SK-N-SH (cell line): ENCODE measurements at regions not wholly inside any gene's neighbourhood (a gene's known extent, or its start where the extent isn't known, plus 50 kb on each side); places are given as distances from the start of the nearest gene placed in this dataset.

Experiments used
- CTCF ChIA-PET: fragments of 300-600, 350-600 bp; formaldehyde crosslinking; extraction: SDS; loops from one replicate; lab custom pipeline; 2021; lab: Yijun Ruan, JAX
- POLR2A ChIA-PET: fragments of 350-600 bp; sonication (Branson Sonifier 250); formaldehyde crosslinking; extraction: SDS; loops from one replicate; lab custom pipeline; 2020; ENCODE audit warnings: antibody characterized with exemption, inconsistent platforms; lab: Yijun Ruan, JAX
- DNase-seq: peaks from one replicate; pipeline ENCODE4 v3.0.0; 2012
- H2AFZ ChIP-seq: fragments of 200-600 bp; sonication (generic); 2 replicates; pipeline ENCODE4 v1.8.1; 2016; ENCODE audit warnings: antibody characterized with exemption, mild to moderate bottlenecking, low read depth
- H3F3A ChIP-seq: fragments of 200-600 bp; sonication (generic); replicated peaks from 2 replicates; pipeline ENCODE3; 2016; ENCODE audit warnings: antibody characterized with exemption, mild to moderate bottlenecking; ENCODE audit not compliant: insufficient read depth
- H3K27ac ChIP-seq, 2 experiments: fragments of 200-500 bp in 1 of 2; fragments of 200-600 bp in 1 of 2; sonication (Bioruptor generic) in 1 of 2; sonication (generic), shearing (Covaris generic) in 1 of 2; 2 replicates each; pipeline versions ENCODE4 v1.5.1 to v1.6.1; 2014 to 2016; ENCODE audit warnings: low read depth in 2 of 2, inconsistent platforms in 1 of 2, low read length in 1 of 2, mild to moderate bottlenecking in 1 of 2, mixed read lengths in 1 of 2
- H3K27me3 ChIP-seq: fragments of 200-600 bp; sonication (generic), shearing (Covaris generic); 2 replicates; pipeline ENCODE4 v1.6.1; 2016; ENCODE audit warnings: mixed run types; ENCODE audit not compliant: insufficient read depth
- H3K36me3 ChIP-seq, 2 experiments: fragments of 200-500 bp in 1 of 2; fragments of 200-600 bp in 1 of 2; sonication (Bioruptor generic) in 1 of 2; sonication (generic) in 1 of 2; replicated peaks in 1 of 2; 2 replicates each; pipeline versions ENCODE3 to v1.5.1; 2014 to 2016; ENCODE audit warnings: low read length in 1 of 2, mild to moderate bottlenecking in 1 of 2; ENCODE audit not compliant: insufficient read depth in 2 of 2, control insufficient read depth in 1 of 2
- H3K4me1 ChIP-seq, 2 experiments: fragments of 200-500 bp in 1 of 2; fragments of 200-600 bp in 1 of 2; sonication (Bioruptor generic) in 1 of 2; sonication (generic), shearing (Covaris generic) in 1 of 2; 2 replicates each; pipeline versions ENCODE4 v1.5.1 to v1.6.1; 2014 to 2016; ENCODE audit warnings: low read depth in 1 of 2, low read length in 1 of 2, mixed run types in 1 of 2; ENCODE audit not compliant: insufficient read depth in 2 of 2, control insufficient read depth in 1 of 2
- H3K4me2 ChIP-seq: fragments of 200-600 bp; sonication (generic), shearing (Covaris generic); 2 replicates; pipeline ENCODE4 v1.6.1; 2017; ENCODE audit warnings: mixed run types
- H3K4me3 ChIP-seq, 2 experiments: fragments of 200-500 bp in 1 of 2; fragments of 200-600 bp in 1 of 2; sonication (Bioruptor generic) in 1 of 2; sonication (generic), shearing (Covaris generic) in 1 of 2; 2 replicates each; pipeline versions ENCODE4 v1.5.1 to v1.8.1; 2014 to 2016; ENCODE audit warnings: low read depth in 2 of 2, inconsistent platforms in 1 of 2, low read length in 1 of 2, mild to moderate bottlenecking in 1 of 2, mixed read lengths in 1 of 2, moderate library complexity in 1 of 2
- H3K79me2 ChIP-seq: fragments of 200-600 bp; sonication (generic); 2 replicates; pipeline ENCODE4 v1.8.1; 2017; ENCODE audit warnings: mild to moderate bottlenecking; ENCODE audit not compliant: insufficient read depth
- H3K9ac ChIP-seq: fragments of 200-600 bp; sonication (generic); 2 replicates; pipeline ENCODE4 v1.6.1; 2017; ENCODE audit warnings: mixed run types
- H3K9me2 ChIP-seq: fragments of 200-600 bp; sonication (generic); 2 replicates; pipeline ENCODE4 v1.6.1; 2017; ENCODE audit warnings: mixed run types
- H3K9me3 ChIP-seq: fragments of 200-600 bp; sonication (generic); 2 replicates; pipeline ENCODE4 v1.6.1; 2017; ENCODE audit warnings: mixed run types, mild to moderate bottlenecking, moderate library complexity
- H4K20me1 ChIP-seq: fragments of 200-600 bp; sonication (generic); 2 replicates; pipeline ENCODE4 v1.6.1; 2017; ENCODE audit warnings: mild to moderate bottlenecking, mixed run types; ENCODE audit not compliant: insufficient read depth
- FOSL2 ChIP-seq: IDR thresholded peaks from 2 replicates; pipeline ENCODE4 v1.4.0; 2012; ENCODE audit warnings: low read depth, mild to moderate bottlenecking, moderate library complexity, borderline replicate concordance
- FOXJ3 ChIP-seq: sonication (generic); formaldehyde crosslinking; IDR thresholded peaks from 2 replicates; pipeline ENCODE4 v1.5.1; 2020; ENCODE audit warnings: mild to moderate bottlenecking, missing genetic modification reagents
- GABPA ChIP-seq: IDR thresholded peaks from 2 replicates; pipeline ENCODE4 v1.4.0; 2012; ENCODE audit warnings: low read depth, mild to moderate bottlenecking
- MEF2A ChIP-seq: IDR thresholded peaks from 2 replicates; pipeline ENCODE4 v1.4.0; 2012; ENCODE audit warnings: low read depth, borderline replicate concordance
- MXI1 ChIP-seq: IDR thresholded peaks from 2 replicates; pipeline ENCODE4 v1.6.1; 2012; ENCODE audit warnings: mild to moderate bottlenecking, low read depth, low read length, improper control_type of control experiment
- NRF1 ChIP-seq: IDR thresholded peaks from 2 replicates; pipeline ENCODE4 v1.6.1; 2012; ENCODE audit warnings: low read depth, mild to moderate bottlenecking, low read length
- POLR2AphosphoS5 ChIP-seq: IDR thresholded peaks from 2 replicates; pipeline ENCODE4 v1.6.1; 2012; ENCODE audit warnings: low read depth, low read length
- RAD21 ChIP-seq: IDR thresholded peaks from 2 replicates; pipeline ENCODE4 v1.6.1; 2012; ENCODE audit warnings: mild to moderate bottlenecking, low read length
- SIN3A ChIP-seq: IDR thresholded peaks from 2 replicates; pipeline ENCODE4 v1.6.1; 2012; ENCODE audit warnings: low read depth, mild to moderate bottlenecking, low read length, moderate library complexity, borderline replicate concordance
- TAF1 ChIP-seq: IDR thresholded peaks from 2 replicates; pipeline ENCODE4 v1.6.1; 2012; ENCODE audit warnings: low read depth, mild to moderate bottlenecking, low read length, moderate library complexity, borderline replicate concordance
- TCF12 ChIP-seq: IDR thresholded peaks from 2 replicates; pipeline ENCODE4 v1.4.0; 2012
- WGBS: methylation state at CpG from one replicate; pipeline ENCODE4 v1.1.6; 2017; ENCODE audit warnings: low lambda C conversion rate; 5-methylcytosine and 5-hydroxymethylcytosine counted together
- TF ChIP-seq, protein P1 (sequence below): fragments of 150-350 bp; IDR thresholded peaks from 2 replicates; pipeline ENCODE4 v1.6.1; 2017; ENCODE audit warnings: antibody characterized with exemption, low read length, low read depth, borderline replicate concordance
- TF ChIP-seq, protein P2 (sequence below): IDR thresholded peaks from 2 replicates; pipeline ENCODE4 v1.4.0; 2012; ENCODE audit warnings: low read depth
- TF ChIP-seq, protein P3 (sequence below): fragments of 200-600 bp; sonication (generic); IDR thresholded peaks from 2 replicates; pipeline ENCODE4 v1.6.1; 2017; ENCODE audit warnings: antibody characterized with exemption, mild to moderate bottlenecking, moderate library complexity
- TF ChIP-seq, protein P4 (sequence below): IDR thresholded peaks from 2 replicates; pipeline ENCODE4 v1.6.1; 2012; ENCODE audit warnings: mild to moderate bottlenecking, low read depth, low read length, moderate library complexity
- TF ChIP-seq, protein P5 (sequence below): IDR thresholded peaks from 2 replicates; pipeline ENCODE4 v1.4.0; 2012; ENCODE audit warnings: low read depth, borderline replicate concordance

DNA sequence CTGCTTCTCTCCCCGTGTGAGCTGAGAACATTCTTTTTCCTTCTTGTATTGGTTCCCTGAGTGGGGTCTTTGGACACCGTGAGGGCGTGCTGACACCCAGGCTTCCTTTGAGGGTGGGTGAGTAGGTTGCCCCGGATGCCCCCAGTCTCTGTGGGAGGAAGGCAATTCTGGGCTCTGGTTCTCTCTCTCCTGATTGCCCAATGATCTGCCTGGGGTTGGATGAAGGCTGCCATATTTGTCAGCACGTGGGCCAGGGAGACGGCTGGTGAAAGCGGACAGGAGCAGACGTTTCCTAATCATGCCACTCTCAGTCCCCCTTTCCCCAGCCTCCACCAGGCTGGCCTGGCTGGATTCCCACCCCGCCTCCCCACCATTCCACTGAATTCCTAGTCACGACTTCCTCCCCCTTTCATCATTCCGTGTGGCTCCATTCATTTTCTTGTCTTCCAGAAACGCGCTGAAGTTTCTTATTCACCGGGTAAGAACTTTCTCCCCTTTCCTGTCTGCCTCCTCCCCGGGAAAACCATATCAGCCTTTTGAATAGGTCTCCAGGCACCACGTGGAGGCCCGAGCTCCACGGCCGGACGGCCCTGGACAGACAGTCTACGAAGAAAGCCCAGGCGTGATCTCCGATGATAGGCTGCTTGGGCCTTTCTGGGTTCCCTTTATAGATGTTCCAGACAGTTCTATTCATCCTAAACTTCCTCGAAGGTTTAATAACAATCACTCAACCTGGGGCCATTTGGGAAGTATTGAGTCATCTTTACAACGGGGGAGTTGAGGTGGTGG, 98.7 kb upstream of the NPTX2 start:
- no peaks in the 10 kb centered on the region for H3K79me2 ChIP-seq
- CTCF ChIA-PET: interaction anchor here (1.5 kb wide), 1 partner anchor 13 kb away, joined by 3 read pairs; no protein-coding TSS in a partner anchor

More for the DNA sequence above, 98.7 kb upstream of the NPTX2 start:
- Histone ChIP-seq H3K9me2 (no peaks in the 10 kb centered on the region), H3K9me3 (no peaks in the 10 kb centered on the region), H3K36me3 (no peaks in the 10 kb centered on the region), H3K27me3 (no peaks in the 10 kb centered on the region), H3K9ac (no peak overlapping the region), H3K4me2 (no peak overlapping the region), H2AFZ (no peak overlapping the region), H3K4me3 (no peak overlapping the region), H3K4me1 (no peaks in the 10 kb centered on the region), H3F3A (no peaks in the 10 kb centered on the region), H4K20me1 (no peaks in the 10 kb centered on the region), H3K27ac (no peak overlapping the region)
- POLR2A ChIA-PET: no interaction called here
- DNase-seq: no peak
- no peak for TF ChIP-seq MXI1
- no peak for TF ChIP-seq FOSL2
- no peak for TF ChIP-seq GABPA
- no peak for TF ChIP-seq TCF12
- no peak for TF ChIP-seq SIN3A
- no peak for TF ChIP-seq MEF2A
- TF ChIP-seq, protein P1, sequence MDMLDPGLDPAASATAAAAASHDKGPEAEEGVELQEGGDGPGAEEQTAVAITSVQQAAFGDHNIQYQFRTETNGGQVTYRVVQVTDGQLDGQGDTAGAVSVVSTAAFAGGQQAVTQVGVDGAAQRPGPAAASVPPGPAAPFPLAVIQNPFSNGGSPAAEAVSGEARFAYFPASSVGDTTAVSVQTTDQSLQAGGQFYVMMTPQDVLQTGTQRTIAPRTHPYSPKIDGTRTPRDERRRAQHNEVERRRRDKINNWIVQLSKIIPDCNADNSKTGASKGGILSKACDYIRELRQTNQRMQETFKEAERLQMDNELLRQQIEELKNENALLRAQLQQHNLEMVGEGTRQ: no peak
- TF ChIP-seq NRF1: no peak
- TF ChIP-seq, protein P2, sequence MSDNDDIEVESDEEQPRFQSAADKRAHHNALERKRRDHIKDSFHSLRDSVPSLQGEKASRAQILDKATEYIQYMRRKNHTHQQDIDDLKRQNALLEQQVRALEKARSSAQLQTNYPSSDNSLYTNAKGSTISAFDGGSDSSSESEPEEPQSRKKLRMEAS: no peak
- TF ChIP-seq FOXJ3 (CRISPR knock-in tag): no peak
- TF ChIP-seq, protein P3, sequence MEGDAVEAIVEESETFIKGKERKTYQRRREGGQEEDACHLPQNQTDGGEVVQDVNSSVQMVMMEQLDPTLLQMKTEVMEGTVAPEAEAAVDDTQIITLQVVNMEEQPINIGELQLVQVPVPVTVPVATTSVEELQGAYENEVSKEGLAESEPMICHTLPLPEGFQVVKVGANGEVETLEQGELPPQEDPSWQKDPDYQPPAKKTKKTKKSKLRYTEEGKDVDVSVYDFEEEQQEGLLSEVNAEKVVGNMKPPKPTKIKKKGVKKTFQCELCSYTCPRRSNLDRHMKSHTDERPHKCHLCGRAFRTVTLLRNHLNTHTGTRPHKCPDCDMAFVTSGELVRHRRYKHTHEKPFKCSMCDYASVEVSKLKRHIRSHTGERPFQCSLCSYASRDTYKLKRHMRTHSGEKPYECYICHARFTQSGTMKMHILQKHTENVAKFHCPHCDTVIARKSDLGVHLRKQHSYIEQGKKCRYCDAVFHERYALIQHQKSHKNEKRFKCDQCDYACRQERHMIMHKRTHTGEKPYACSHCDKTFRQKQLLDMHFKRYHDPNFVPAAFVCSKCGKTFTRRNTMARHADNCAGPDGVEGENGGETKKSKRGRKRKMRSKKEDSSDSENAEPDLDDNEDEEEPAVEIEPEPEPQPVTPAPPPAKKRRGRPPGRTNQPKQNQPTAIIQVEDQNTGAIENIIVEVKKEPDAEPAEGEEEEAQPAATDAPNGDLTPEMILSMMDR: no peak
- TF ChIP-seq, protein P4, sequence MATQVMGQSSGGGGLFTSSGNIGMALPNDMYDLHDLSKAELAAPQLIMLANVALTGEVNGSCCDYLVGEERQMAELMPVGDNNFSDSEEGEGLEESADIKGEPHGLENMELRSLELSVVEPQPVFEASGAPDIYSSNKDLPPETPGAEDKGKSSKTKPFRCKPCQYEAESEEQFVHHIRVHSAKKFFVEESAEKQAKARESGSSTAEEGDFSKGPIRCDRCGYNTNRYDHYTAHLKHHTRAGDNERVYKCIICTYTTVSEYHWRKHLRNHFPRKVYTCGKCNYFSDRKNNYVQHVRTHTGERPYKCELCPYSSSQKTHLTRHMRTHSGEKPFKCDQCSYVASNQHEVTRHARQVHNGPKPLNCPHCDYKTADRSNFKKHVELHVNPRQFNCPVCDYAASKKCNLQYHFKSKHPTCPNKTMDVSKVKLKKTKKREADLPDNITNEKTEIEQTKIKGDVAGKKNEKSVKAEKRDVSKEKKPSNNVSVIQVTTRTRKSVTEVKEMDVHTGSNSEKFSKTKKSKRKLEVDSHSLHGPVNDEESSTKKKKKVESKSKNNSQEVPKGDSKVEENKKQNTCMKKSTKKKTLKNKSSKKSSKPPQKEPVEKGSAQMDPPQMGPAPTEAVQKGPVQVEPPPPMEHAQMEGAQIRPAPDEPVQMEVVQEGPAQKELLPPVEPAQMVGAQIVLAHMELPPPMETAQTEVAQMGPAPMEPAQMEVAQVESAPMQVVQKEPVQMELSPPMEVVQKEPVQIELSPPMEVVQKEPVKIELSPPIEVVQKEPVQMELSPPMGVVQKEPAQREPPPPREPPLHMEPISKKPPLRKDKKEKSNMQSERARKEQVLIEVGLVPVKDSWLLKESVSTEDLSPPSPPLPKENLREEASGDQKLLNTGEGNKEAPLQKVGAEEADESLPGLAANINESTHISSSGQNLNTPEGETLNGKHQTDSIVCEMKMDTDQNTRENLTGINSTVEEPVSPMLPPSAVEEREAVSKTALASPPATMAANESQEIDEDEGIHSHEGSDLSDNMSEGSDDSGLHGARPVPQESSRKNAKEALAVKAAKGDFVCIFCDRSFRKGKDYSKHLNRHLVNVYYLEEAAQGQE: no peak
- TF ChIP-seq, protein P5, sequence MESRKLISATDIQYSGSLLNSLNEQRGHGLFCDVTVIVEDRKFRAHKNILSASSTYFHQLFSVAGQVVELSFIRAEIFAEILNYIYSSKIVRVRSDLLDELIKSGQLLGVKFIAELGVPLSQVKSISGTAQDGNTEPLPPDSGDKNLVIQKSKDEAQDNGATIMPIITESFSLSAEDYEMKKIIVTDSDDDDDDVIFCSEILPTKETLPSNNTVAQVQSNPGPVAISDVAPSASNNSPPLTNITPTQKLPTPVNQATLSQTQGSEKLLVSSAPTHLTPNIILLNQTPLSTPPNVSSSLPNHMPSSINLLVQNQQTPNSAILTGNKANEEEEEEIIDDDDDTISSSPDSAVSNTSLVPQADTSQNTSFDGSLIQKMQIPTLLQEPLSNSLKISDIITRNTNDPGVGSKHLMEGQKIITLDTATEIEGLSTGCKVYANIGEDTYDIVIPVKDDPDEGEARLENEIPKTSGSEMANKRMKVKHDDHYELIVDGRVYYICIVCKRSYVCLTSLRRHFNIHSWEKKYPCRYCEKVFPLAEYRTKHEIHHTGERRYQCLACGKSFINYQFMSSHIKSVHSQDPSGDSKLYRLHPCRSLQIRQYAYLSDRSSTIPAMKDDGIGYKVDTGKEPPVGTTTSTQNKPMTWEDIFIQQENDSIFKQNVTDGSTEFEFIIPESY: no peak
- no peak for TF ChIP-seq TAF1
- no peak for TF ChIP-seq RAD21
- no peak for TF ChIP-seq POLR2AphosphoS5
- 57% methylated on average over 25 of the region's 25 CpGs for WGBS
